CD4-positive, alpha-beta T cell treated with Interleukin-12 subunit alpha and Interleukin-12 subunit beta, for 1 hour (primary cell): ENCODE measurements at regions not wholly inside any gene's neighbourhood (a gene's known extent, or its start where the extent isn't known, plus 50 kb on each side); places are given as distances from the start of the nearest gene placed in this dataset.

ENCODE experiments used
- DNase-seq: peaks from one replicate; pipeline ENCODE4 v3.0.0-alpha.2; 2020

DNA sequence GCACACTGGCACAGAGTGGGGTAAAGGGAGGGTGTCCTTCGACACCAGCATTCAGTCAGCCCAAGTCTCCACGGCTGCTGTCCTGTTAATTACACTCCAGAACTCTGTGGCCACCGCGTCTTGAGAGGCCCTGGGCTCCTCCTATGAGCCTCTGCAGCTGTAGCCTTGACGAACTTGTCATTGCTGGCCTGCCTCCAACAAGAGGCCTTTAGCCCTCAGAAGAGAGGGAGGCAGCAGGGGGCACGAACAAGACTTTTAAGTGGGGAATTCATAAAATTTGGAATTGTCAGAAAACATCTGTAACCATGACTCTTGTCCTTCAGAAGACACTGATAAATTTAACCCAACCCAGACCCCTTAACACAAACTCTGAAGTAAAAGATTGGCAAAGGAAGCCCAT is 241.9 kb downstream of the UQCRFS1 start:
- DNase-seq, result no peak

DNA sequence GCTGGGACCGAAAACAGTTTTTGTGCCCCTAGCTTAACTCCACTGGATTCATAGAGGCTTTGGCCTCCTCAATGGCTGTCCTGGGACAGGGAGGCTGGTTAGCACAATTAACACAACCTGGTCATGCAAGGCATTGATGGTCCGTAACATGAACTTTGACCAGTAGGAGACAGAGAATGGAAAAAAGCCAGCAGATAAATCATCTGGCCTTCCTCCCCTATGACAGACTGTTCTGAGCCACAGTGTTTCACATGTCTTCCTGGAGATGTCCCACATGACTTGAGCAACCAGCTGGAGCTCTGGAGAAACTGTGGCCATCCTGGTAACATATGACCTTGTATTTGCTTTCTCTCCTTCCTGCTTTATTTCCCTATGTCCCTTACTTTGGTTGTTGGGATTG is 244.2 kb downstream of the UQCRFS1 start:
- DNase-seq, result no peak

DNA sequence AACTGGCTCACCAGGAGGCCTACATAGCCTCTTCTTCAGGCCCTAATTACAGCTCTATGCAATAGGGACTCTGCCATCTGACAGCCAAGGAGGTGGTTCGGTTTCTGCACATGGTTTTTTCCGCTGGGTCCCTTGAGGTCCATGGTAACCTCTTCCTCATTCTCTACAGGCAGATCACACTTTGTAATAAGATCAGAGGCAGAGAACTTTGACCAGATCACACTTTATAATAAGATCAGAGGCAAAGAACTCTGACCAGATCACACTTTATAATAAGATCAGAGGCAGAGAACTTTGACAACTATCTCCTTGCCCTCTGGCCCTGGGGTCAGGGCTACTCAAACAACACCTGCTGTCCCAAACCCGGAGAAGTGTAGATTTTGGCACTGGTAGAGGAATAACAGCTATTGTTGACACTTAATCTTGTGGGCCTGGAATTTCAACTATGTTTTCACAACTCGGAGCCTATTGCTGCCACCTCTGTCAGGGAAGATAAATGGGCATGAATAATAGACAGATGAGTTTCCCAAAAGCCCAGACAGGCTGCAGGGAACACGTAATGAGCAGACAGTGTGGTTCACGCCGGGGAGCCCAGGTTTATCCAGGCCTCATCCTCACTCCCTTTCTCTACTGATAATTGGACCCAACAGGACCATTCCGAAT is 246.1 kb downstream of the UQCRFS1 start:
- DNase-seq, result no peak

DNA sequence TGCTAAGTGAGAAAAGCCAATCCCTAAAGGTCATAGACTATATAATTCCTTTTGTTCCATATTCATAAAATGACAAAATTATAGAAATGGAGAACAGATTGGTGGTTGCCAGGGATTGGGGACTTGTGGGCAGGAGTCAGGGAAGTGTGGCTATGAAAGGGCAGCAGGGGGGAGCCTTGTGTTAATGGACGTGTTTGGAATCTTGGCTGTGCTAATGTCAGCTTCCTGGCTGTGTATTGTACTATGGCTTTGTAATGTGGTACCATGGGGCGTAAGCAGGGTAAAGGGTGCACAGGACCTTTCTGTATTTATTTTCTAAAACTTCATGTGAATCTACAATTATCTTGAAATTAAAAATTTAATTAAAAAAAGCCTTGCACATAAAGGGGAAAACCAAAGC is 248.5 kb downstream of the UQCRFS1 start:
- no peak for DNase-seq

DNA sequence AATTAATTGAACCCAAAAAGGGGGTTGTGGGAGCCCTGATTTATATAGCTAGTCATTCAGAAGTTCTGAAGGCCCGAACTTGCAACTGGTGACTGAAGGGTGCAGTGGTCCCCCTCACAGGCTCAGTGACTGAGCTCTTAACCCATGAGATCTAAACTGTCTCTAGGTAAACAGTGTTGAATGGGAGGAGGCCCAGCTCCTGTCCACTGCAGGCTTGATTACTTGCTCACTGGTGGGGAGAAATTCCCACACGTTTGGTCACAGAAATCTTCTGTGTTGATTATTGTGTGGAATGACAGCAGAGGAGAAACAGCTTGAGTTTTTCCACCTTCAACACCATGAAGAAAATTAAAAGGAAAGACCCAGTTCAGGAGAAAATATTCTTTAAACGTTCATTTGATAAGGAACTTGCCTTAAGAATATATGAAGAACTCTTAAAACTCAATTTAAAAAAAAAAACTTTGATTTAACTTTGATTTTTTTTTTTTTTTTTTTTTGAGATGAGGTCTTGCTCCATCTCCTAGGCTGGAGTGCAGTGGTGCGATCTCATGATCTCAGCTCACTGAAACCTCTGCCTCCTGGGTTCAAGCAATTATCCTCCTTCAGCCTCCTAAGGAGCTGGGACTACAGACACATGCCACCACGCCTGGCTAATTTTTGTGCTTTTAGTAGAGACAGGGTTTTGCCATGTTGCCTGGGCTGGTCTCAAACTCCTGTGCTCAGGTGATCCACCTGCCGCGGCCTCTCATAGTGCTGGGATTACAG is 249.3 kb downstream of the UQCRFS1 start:
- DNase-seq, result no peak

DNA sequence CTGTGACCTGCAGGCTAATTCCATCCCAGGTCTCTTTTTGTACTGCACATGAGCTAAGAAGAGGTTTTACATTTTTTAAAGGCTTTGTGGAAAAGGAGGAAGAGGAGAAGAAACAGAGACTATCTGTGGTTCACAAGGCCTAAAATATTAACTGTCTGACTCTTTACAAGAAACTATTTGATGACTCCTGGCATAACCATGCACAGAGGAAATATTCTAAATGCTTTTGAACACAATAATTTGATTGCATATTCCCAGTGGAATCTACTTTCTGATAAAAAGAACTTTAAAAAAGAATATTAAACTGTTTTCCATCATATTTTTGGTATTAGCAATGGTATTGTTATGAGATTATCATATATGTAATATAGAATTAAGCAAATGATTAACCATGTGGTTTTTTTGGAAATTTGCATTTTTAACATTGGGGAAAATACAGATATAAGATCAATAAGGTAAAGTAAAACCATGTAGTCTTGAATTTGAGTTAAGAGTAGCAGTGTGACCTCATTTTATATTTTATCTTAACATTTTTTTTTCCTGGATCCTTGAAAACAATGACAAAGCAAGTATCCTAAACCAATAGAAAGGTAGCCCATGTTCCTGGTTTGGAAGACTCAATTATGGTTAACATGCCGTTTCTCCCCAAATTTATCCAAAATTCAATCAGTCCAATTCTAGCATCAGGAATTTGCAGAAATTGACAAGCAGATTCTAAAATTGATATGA is 251.0 kb downstream of the UQCRFS1 start:
- no peak for DNase-seq

DNA sequence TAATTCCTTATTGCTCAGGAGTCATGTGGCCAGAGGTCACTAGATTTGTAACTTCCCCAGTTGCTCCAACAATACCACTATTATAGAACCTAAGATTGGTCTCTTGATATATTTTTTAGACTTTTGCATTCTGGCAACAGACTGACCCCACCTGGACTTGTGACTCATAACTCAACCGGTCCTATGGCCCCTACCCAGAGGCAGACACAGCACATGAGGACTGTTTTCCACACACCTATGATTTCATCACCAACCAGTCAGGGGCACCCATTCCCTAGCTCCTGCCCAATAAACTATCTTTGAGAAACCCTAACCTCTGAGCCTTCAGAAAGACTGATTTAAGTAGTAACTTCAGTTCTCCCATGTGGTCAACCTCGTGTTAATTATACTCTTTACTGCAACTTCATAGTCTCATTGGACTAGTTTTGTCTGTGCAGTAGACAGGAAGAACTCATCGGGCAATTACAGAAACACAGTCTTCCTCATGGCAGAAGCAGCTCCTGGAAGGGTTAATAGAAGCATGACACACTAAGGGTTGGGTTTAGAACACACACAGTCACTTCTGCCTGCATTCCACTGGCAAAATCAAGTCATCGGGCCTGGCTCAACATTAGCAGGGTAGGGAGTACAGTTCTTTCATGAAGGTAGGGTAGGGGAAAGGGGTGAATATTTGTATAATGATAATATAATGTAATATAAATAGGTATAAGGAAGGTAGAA is 251.8 kb downstream of the UQCRFS1 start:
- no peak for DNase-seq

DNA sequence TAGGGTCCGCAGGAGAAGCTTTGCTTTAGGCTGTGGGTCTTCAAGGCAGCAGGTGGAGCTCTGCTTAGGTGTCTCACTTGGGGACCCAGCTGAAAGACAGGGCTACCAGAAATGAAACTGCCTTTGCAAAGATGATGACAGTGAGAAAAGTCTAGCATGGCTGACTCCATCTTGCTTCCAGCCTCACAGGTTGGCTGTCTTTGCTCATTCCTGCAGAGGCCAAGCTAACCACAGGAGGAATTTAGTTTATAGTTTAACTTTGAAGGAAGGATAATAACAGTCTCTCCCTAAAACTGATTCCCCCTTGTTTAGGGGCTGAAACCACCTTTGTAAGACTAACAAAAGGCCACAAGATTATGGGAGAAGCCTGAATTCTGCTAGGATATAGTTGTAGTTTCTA is 252.4 kb downstream of the UQCRFS1 start:
- DNase-seq, result no peak

DNA sequence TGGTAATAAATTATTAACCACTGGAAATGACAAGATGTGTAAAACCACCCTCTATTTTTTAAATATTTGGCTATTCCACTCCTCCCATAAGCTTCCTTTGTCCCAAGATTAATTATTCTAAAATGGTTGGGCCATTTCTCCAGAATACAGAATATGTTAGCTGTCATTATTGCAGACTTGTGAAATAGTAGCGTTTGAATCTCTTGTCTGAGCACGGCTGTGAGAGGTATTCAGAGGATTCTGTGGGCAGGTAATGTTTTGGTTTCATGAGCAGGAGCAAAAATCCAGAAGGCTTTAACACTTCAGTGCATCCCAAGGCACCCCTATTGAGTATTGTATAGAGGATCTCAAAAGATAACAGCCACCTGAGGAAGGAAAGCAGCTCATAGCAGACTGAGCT is 256.0 kb downstream of the UQCRFS1 start:
- no peak for DNase-seq

DNA sequence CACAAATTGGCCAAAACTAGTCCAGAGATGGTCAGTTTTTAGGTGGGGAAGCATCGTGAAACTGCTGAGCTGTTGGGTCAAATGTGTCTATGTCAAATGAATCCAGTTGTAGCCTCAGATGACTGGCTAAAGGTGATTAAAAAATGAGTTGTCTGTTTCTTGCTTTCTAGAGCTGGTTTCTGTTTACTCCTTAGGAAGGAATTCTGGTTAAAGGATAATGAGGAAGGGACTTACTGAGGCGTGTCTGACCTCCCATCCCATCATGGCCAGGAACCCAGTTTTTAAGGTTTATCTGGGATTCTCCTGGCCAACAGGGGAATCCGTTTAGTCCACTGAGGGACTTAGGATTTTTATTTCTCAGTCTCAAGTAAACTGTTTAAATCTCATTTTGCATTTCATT is 256.5 kb downstream of the UQCRFS1 start:
- DNase-seq, result no peak

DNA sequence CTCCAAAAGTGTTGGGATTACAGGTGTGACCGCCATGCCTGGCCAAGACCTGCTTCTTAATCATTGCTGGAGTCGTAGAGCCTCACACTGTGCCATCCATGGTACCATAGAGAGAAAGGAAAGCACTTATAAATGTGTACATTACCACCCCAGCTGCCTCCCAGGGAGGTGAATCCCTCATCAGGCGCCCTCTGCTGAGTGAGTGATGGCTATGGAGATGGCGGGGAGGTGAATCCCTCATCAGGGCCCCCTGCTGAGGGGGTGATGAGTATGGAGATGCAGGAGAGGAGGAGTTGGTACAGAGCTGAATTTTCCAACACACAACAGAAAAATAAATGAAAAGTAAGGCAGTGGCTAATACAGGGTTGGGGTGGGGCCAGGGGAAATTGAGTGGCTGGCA is 263.4 kb downstream of the UQCRFS1 start:
- no peak for DNase-seq

DNA sequence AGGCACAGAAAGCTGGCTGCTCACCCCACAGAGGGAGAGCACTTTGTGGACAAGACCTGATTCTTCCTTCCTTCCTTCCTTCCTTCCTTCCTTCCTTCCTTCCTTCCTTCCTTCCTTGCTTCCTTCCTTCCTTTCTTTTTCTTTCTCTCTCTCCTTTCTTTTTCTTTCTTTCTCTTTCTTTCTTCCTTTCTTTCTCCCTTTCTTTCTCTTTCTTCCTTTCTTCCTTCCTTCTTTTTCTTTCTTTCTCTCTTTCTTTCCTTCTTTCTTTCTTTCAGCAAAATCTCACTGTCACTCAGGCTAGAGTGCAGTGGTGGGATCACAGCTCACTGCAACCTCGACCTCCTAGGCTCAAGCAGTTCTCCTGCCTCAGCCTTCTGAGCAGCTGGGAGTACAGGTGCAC is 263.9 kb downstream of the UQCRFS1 start:
- DNase-seq, result no peak

DNA sequence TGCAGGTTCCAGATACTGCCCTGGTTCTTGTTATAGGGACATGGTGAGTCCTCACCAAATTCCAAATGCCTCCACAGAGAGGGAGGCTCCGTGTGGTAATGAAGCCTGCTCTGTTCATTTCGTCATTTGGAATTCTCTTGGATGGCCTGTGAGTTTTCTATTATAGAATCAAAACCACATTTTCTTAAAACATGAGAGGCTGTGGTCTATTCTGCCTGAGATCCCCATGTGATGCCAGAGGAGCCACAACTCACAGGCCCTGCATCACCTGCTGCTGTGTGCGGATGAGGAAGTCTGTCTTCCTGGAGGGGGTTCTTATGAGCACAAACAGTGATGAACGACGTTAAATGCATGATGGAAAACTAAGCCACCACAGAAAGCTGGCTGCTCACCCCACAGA is 264.4 kb downstream of the UQCRFS1 start:
- DNase-seq, result no peak

DNA sequence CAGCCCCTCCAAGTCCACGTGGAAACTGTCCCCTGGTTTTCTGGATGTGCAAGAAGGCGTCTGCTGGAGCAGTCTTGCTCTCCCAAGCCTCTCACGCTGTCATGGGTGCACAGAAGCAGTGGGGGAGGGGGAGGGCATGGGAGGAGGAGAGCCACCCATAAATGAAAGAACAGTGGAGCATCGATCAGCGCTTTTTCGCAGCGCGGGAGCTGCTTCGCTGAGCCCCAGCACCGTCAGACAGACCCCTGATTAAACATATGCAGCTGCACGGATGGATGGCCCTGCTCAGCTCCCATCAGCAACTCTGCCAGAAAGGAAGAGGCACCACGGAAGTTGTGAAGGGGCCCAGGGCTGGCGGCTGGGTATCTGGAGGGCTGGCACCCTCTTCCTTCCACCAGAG is 264.9 kb downstream of the UQCRFS1 start:
- no peak for DNase-seq

DNA sequence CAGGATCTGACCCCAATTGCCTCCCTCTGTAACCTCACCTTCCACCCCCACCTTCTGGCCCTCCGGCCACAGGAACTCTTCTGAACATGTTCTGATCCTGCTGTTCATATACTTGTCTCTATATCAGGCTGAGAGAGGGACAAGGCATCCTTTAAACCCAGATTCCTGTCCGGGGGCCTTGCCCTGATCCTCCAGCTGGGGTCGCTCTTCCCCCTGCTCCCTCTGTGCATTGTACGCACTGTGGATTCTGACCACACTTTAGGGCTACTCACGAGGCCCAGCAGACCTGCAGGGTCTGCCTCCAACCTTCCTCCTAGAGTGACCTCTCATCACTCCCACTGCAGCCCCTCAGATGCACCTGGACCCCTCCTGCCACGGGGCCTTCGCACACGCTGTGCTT is 269.3 kb downstream of the UQCRFS1 start:
- no peak for DNase-seq

DNA sequence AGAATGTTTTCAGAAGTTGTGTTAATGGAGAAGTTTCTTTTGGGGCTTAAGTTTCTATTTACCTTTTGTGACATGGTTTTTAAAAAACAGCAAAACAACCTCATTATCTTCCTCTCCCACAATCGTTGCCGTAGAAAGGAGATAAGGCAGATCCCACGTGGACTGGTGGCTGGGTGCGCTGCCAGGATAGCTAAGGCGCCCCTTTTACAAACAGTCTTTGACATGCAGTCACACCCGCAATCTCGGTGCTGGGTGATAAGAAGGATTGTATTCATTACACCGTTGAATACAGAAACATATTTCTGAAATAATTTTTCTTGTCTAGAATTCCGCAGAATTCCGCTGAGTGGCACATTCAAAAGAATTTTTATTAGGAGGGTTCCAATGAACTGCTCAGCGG is 271.1 kb downstream of the UQCRFS1 start:
- no peak for DNase-seq

DNA sequence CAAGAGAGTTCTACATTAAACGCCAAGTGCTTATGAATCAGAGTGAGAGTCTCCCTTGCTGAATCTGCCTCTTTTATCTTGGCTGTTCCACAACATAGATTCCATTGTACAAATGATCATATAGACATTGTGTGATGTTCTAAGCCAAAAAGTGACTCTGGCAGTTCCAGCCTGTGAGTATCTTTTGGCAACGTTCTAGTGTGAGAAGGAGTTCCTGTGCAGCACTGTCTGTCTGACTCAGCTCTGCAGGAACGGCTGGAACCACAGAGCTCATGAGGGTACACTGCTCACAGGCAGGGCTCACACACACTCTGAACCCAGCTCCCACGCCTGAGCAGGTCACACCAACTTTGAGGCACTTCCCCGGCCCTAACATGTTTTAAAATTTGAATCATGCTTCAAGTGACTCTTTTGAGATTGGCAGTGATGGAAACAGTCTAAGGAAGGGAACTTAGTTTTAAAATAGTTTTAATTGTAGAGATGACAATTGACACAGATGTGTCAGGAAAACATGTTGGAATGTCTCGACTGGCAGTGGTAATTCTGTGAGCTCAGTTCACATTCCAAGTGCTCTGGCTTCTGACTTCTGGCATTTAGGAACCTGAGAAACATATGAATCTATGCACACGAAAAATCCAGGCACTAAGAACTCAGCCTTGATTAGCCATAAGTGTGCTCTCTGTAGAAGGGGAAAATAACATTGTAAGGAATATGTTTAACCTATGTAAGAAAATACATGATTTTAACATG is 272.0 kb downstream of the UQCRFS1 start:
- DNase-seq, result no peak

DNA sequence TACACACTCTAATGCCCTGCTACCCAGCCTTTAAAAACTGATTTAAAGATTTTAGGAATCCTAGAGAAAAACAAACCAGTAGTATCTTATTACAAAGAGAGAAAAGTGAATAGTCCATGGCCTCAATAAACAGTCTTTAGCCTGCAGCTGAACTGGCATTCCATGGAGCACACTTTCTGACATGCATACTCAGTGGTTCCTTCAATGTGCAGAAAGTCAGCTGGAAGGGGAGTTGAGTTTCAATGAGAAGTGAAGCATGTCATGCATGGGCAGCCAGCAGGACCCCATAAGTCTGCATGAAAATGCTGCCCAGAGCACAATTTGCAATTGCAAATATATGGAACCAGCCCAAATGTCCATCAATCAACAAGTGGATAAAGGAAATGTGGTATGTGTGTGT is 273.7 kb downstream of the UQCRFS1 start:
- DNase-seq, result no peak

DNA sequence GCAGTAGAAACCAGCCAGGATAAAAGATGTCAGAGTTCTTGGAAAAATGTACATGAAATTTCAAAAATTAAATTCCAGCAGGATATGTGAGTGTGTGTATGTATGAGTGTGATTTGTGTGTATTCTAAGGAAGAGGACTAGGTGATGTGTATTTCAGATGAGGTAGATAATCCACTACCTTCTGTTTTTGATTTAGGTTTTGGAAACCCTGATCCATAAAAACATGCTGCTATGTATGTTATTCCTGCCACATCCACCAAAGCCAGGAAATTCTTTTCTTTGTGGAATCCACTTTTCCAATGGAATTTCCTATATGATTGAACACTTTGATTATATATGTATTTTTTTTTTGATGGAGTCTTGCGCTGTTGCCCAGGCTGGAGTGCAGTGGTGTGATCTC is 276.9 kb downstream of the UQCRFS1 start:
- no peak for DNase-seq

DNA sequence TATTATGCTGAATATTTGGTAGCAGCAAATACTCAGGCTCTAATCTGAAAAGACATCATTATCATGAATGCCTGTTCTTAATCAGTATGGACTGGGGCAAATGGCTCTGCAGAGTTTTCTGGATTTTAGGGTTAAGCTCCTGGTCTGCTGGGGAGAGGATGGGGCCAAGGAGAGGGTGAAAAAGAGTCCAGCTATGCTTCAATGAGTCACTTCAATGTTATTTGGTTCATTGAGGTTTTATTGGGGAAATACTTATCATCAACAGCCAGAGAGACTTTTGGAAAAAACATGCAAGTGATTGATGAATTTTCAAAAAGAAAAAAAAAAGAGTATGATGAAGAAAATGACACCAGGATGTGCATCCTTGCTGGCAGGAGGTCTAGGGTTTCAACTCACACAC is 278.3 kb downstream of the UQCRFS1 start:
- DNase-seq, result no peak

DNA sequence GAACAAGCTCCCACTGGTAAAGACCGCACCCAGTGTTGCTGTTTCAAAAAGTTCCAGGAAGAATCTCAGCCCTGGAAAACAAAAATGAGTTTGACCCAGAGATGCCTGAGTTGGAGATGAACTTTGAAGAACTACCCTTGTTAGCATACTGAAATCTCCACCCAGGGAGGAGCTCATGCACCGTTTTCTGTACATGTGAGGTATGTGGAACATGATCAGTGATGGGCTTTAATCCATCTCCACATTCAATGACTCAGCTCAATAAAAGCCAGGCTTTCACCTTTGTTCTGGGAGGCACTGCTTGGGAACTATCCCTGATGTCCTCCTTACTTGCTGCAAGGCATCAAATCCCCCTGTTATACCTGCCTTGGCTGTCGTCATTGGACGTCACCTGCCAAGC is 279.9 kb downstream of the UQCRFS1 start:
- DNase-seq, result no peak

DNA sequence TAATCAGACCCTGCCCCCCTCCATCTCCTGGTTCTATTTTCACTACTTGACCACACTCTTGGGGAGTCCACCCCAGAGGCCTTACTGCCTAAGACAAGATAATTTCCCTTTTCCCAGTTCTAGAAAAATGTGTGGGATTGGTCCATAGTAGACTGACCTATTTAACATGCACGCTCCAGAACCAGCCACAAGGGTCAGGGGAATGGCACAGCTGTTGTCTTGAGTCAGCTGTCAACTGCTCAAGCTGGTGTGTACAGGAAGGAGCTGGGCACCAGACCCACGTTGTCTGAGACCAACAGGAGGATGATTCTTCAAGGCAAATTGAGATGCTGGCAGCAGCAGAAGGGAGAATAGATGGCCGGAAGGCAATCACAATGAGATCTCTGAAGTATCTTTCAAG is 280.5 kb downstream of the UQCRFS1 start:
- no peak for DNase-seq

DNA sequence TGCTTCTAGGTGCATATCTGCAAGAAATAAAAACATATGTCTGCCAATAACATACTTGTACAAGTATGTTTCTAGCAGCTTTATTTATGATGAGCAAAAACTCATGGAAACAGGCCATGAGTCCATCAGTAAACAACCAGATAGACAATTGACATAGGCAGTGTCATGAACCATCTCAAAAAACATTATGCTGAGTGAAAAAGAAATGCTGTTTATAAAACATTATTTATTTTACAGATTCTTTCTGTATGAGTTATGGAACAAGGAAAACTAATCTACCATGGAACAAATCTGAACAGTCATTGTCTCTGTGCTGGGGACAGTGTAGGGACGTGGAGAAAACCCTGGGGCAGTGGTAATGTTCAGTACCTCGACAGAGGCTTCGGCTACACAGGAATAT is 283.9 kb downstream of the UQCRFS1 start:
- no peak for DNase-seq
